Gastrocnemius medialis (tissue), 4 donors: ENCODE measurements at regions not wholly inside any gene's neighbourhood (a gene's known extent, or its start where the extent isn't known, plus 50 kb on each side); places are given as distances from the start of the nearest gene placed in this dataset.

Experiments
- ATAC-seq, 2 donors: fragments of 150-250 bp; one replicate each; pipeline ENCODE4 v1.9.1; 2016
- DNase-seq, 2 donors: peaks; one replicate each; pipeline ENCODE4 v3.0.0-alpha.2; 2019
- H3K27ac ChIP-seq, 4 donors: fragments of 200-600 bp; sonication (generic); 1 replicate in 1 of 4; 2 replicates in 3 of 4; pipeline ENCODE4 v1.5.1; 2016 to 2018; ENCODE audit warnings: mild to moderate bottlenecking in 2 of 4, moderate library complexity in 1 of 4
- H3K27me3 ChIP-seq, 3 donors: fragments of 200-600 bp; sonication (generic) in 2 of 3; 1 replicate in 1 of 3; 2 replicates in 2 of 3; pipeline versions ENCODE4 v1.5.1 to v1.6.0; 2016 to 2019; ENCODE audit warnings: mild to moderate bottlenecking in 1 of 3, moderate library complexity in 1 of 3
- H3K36me3 ChIP-seq, 2 donors: fragments of 200-600 bp; sonication (generic) in 1 of 2; one replicate each; pipeline ENCODE4 v1.5.1; 2017 to 2018
- H3K4me1 ChIP-seq, 2 donors: fragments of 200-600 bp; sonication (generic) in 1 of 2; one replicate each; pipeline ENCODE4 v1.5.1; 2016 to 2017; ENCODE audit warnings: mild to moderate bottlenecking in 2 of 2
- H3K4me3 ChIP-seq, 4 donors: fragments of 200-600 bp; sonication (generic) in 3 of 4; 1 replicate in 1 of 4; 2 replicates in 3 of 4; pipeline ENCODE4 v1.5.1; 2016 to 2019; ENCODE audit warnings: mild to moderate bottlenecking in 2 of 4
- H3K9me3 ChIP-seq, 3 donors: fragments of 200-600 bp; sonication (generic) in 2 of 3; 1 replicate in 1 of 3; 2 replicates in 2 of 3; pipeline ENCODE4 v1.5.1; 2016 to 2019
- CTCF ChIP-seq, 5 experiments: fragments of 450-650 bp in 3 of 5; fragments of 200-600 bp in 2 of 5; sonication (generic) in 2 of 5; IDR thresholded peaks in 4 of 5; conservative IDR thresholded peaks in 1 of 5; 1 replicate in 4 of 5; 2 replicates in 1 of 5; pipeline ENCODE4 v1.5.1; 2016 to 2019; ENCODE audit warnings: antibody characterized with exemption in 5 of 5, mild to moderate bottlenecking in 3 of 5, moderate library complexity in 3 of 5
- POLR2A ChIP-seq, 2 donors: fragments of 450-650 bp; IDR thresholded peaks; one replicate each; pipeline ENCODE4 v1.6.1; 2017; ENCODE audit warnings: antibody characterized with exemption in 2 of 2, mild to moderate bottlenecking in 2 of 2, moderate library complexity in 2 of 2
- in situ Hi-C, 4 donors: fragments of 200-750 bp; cut with MboI; loops; one replicate each; pipeline versions ENCODE4 v1.15.0 to v1.8.0; 2017; ENCODE audit warnings: low sequenced_read_pairs in 4 of 4
- intact Hi-C: fragments of 100-400 bp; cut with DNase I; formaldehyde crosslinking; loops from one replicate; pipeline ENCODE4 v1.15.1; 2023; ENCODE audit warnings: low total_unique reads

- H3K4me1 ChIP-seq: no peaks in the 10 kb centered on the region
- no peak overlapping the region for H3K4me3 ChIP-seq
- H3K27me3 ChIP-seq: no peaks in the 10 kb centered on the region
- TF ChIP-seq POLR2A (IDR thresholded peaks at IDR 0.05) (no peak), CTCF (IDR thresholded peaks at IDR 0.05 in 4 of 5, conservative IDR thresholded peaks at IDR 0.05 in 1 of 5) (no peak)
- ATAC-seq (no peak), DNase-seq (no peak)
- no peak overlapping the region for H3K27ac ChIP-seq
- no peaks in the 10 kb centered on the region for H3K9me3 ChIP-seq
- intact Hi-C loops (no loop called here), in situ Hi-C loops (no loop called here)
- no peaks in the 10 kb centered on the region for H3K36me3 ChIP-seq
Observed at GRCh38 chr5:173480896-173481295, 135.6 kb downstream of the BOD1 start.

DNA sequence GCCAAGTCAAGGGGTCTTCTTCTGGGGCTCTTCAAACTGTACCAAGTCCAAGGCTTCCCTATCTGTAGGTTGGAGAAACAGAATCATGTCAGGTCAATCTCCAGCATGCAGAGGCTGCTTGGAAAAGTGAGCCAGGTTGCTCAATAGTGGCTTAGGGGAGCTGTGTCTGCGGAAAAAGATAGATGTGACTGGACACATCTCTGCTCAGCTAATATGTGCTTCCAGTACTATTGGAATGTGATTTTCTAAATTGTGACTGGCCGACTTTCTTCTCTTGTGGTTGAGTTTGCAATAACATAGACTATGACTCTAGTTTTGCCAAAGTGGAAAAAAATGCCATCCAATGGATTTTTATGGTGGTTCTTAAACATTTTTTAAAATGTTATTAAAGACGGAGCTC, 136.7 kb downstream of the BOD1 start:
- intact Hi-C loops: no loop called here
- ATAC-seq (no peak), DNase-seq (no peak)
- in situ Hi-C loops: no loop called here
- Histone ChIP-seq H3K4me3 (no peak overlapping the region), H3K27ac (no peak overlapping the region), H3K4me1 (no peaks in the 10 kb centered on the region), H3K27me3 (no peaks in the 10 kb centered on the region), H3K36me3 (no peaks in the 10 kb centered on the region), H3K9me3 (no peaks in the 10 kb centered on the region)
- TF ChIP-seq CTCF (IDR thresholded peaks at IDR 0.05 in 4 of 5, conservative IDR thresholded peaks at IDR 0.05 in 1 of 5) (no peak), POLR2A (IDR thresholded peaks at IDR 0.05) (no peak)

DNA sequence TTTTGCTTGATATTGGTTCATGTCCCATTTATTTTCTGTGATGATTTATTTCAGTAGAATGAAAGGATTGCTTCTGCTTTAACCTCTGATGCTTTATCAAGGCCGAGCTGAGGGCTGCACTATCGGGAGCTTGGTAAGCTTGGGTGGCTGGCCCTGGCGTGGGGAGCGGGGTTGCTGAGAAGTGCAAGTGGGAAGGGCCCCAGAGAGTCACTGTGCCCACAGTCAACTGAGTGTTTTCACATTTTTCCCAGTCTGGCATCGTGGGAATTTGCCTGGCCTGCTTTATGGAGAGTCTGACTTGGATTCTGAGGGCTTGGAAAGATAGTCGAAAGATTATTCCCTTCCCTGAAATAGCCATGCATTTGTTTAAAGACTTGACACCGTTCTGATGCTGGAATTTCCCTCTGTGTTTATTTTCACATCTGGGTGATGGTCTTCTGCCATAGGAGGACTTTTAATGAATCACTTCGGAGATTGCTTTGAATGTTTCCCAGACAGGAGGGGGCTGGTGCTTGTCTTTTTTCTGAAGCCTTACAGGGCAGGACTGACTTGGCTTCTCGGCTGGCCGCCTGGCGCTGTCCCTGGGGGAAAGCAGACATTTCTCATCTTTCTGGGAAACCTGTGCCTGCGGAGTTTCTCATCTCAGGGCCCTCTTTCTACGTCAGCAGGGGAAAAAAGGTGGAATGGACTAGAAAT, 139.0 kb downstream of the BOD1 start:
- intact Hi-C loops: no loop called here
- no peak overlapping the region for H3K27ac ChIP-seq
- no peak for TF ChIP-seq CTCF (IDR thresholded peaks at IDR 0.05 in 4 of 5, conservative IDR thresholded peaks at IDR 0.05 in 1 of 5)
- no peak for TF ChIP-seq POLR2A (IDR thresholded peaks at IDR 0.05)
- DNase-seq: no peak
- in situ Hi-C loops: no loop called here
- H3K4me1 ChIP-seq: peaks cover 11 to 16% of the 10 kb centered on the region in 2 donors
- ATAC-seq: no peak
- H3K9me3 ChIP-seq: no peaks in the 10 kb centered on the region
- no peaks in the 10 kb centered on the region for H3K36me3 ChIP-seq
- H3K4me3 ChIP-seq: no peak overlapping the region
- no peaks in the 10 kb centered on the region for H3K27me3 ChIP-seq

DNA sequence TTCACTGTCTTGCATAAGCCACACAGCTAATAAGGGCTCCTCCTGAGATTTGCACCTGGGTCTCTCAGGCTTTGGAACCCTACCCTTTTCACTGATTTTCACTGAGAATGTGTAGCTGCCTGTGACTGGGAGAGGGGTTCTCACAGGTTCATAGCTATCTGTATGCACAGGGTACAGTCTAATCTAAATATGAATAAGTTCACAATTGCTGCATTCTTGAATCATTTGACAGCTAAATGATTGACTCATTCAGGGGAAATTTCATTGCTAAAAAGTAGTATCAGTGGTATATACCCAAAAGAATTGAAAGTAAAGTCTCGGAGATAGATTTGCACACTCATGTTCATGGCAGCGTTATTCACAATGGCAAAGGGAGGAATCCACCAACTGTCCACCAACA, 140.7 kb downstream of the BOD1 start:
- intact Hi-C loops: no loop called here
- no peak for ATAC-seq

More for the DNA sequence above, 140.7 kb downstream of the BOD1 start:
- Histone ChIP-seq H3K36me3 (no peaks in the 10 kb centered on the region), H3K27ac (no peak overlapping the region), H3K4me1 (peaks cover 20 to 26% of the 10 kb centered on the region in 2 donors), H3K9me3 (no peaks in the 10 kb centered on the region), H3K4me3 (no peak overlapping the region), H3K27me3 (no peaks in the 10 kb centered on the region)
- TF ChIP-seq POLR2A (IDR thresholded peaks at IDR 0.05) (no peak), CTCF (IDR thresholded peaks at IDR 0.05 in 4 of 5, conservative IDR thresholded peaks at IDR 0.05 in 1 of 5) (no peak)
- DNase-seq: no peak
- in situ Hi-C loops: no loop called here
